IPS-18c (cell line): ENCODE measurements at regions not wholly inside any gene's neighbourhood (a gene's known extent, or its start where the extent isn't known, plus 50 kb on each side); places are given as distances from the start of the nearest gene placed in this dataset.
"Not testable (repeated sequence)": the region's sequence is repeated elsewhere in the genome, so short reads cannot be mapped to it uniquely, and the experiment has no call there.

Experiments
- H3K4me3 ChIP-seq: 2 replicates; pipeline ENCODE4 v1.7.0; 2013; ENCODE audit warnings: low read depth, mild to moderate bottlenecking, low read length, moderate library complexity; ENCODE audit not compliant: insufficient read depth
- H3K9me3 ChIP-seq: one replicate; pipeline ENCODE4 v1.6.1; 2013; ENCODE audit warnings: mild to moderate bottlenecking, low read length, moderate library complexity; ENCODE audit not compliant: control insufficient read depth, insufficient read depth

GRCh38 chr5:12730354-12730753 lies 826.1 kb upstream of the CTNND2 start:
- no peak overlapping the region for H3K4me3 ChIP-seq
- peaks cover 3% of the 10 kb centered on the region for H3K9me3 ChIP-seq

DNA sequence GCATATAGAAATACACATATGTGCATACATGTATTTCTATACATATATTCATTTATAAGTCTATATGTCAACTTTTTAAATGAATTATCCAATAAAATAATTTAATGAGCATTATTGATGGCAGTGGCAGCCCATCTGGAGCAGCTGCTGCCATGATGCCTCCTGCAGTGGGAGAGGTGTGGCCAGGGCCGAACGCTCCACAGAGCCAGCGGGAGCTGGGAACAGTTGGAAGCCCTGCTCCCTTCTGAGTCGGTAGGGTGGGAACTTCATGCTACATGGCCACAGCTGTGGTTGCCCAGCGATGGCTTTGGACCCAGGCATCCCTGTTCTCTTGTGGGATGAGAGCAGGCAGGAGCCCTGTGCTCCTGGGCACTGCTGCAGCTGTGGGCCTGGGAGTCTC lies 812.4 kb upstream of the CTNND2 start:
- Histone ChIP-seq H3K4me3 (no peak overlapping the region), H3K9me3 (no peaks in the 10 kb centered on the region)

DNA sequence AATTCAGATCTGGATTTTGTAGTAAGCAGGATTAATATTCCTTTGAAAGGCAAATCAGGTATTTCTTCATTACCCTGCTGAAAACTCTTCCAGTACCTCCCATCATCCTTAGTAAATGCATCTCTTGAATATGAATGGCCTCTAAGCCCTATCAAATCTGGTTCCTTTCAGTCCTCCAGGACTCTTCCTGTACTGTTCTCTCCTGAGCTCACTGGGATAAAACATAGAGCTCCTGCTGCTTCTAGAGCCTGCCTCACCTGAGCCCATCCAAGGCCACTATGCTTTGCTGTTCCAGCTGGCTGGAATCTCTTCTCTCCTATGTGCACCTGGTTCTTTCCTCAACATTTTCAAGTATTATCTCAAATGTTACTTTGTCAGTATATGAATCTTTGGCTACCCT lies 803.3 kb upstream of the CTNND2 start:
- Histone ChIP-seq H3K4me3 (no peak overlapping the region), H3K9me3 (no peaks in the 10 kb centered on the region)

- Histone ChIP-seq H3K4me3 (no peak overlapping the region), H3K9me3 (no peaks in the 10 kb centered on the region)
Observed at GRCh38 chr5:12704955-12705354, 800.7 kb upstream of the CTNND2 start.

- H3K4me3 ChIP-seq = no peak overlapping the region
- no peaks in the 10 kb centered on the region for H3K9me3 ChIP-seq
Observed at GRCh38 chr5:12703254-12703653, 799.0 kb upstream of the CTNND2 start.

DNA sequence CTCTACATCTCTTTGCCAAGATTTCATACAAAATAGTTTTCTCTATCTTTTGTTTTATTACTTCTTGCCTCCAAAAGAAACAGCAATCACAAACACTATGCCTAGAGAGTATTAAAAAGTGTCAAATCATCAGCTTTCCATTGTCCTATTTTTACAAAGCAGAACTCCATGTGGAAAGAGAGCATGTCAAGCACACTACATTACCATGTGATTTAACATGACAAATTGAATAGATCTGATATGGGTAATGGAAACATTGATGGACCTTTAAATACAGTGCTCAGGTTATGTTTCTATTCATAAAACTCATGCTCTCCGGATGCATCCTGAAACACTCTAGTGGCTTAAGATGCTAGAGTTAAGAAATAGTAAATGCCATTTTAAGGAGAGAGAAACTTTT lies 791.4 kb upstream of the CTNND2 start:
- Histone ChIP-seq H3K9me3 (no peaks in the 10 kb centered on the region), H3K4me3 (no peak overlapping the region)

DNA sequence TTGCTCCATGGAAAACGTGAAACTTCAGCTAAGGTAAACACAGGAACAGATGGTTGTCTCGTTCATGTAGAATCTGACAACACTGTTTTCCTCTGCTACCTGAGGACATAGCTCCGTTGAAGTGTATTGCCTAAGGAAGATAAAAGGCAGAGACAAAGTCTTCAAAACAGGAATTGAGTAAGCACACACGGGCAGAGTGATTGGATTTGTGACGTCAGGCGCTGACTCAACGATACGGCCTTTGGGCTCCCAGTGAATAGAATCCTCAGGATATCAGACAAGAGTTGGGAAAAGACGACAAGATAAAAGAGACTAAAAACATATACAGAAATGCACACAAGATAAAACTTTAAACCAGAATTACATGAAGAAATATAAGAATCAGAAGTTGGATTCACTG lies 787.1 kb upstream of the CTNND2 start:
- no peak overlapping the region for H3K4me3 ChIP-seq

GRCh38 chr5:12690361-12690760 lies 786.1 kb upstream of the CTNND2 start:
- Histone ChIP-seq H3K9me3 (no peaks in the 10 kb centered on the region), H3K4me3 (no peak overlapping the region)

More for the DNA sequence above, 787.1 kb upstream of the CTNND2 start:
- H3K9me3 ChIP-seq = no peaks in the 10 kb centered on the region

GRCh38 chr5:12683249-12683648 lies 779.0 kb upstream of the CTNND2 start:
- Histone ChIP-seq H3K9me3 (no peaks in the 10 kb centered on the region), H3K4me3 (no peak overlapping the region)

DNA sequence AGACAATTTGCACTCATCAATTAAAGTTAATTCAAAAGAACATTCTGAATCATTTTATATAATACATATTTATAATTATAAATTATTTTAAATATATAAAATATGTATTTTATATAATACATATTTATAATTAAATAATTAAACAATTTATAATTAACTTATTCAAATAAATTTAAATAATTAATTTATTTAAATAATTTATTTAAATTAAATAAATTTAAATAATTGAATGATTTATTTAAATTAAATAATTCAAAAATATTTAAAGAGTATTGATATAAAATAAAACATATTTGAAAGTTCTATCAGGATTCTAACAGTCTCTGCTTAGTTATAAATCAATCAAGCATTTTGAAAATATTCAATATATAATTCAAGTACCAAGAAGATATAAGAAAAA lies 775.5 kb upstream of the CTNND2 start:
- H3K4me3 ChIP-seq = no peak overlapping the region
- H3K9me3 ChIP-seq = no peaks in the 10 kb centered on the region

- Histone ChIP-seq H3K4me3 (no peak overlapping the region), H3K9me3 (no peaks in the 10 kb centered on the region)
Observed at GRCh38 chr5:12675959-12676358, 771.7 kb upstream of the CTNND2 start.

GRCh38 chr5:12672141-12672540 lies 767.9 kb upstream of the CTNND2 start:
- H3K4me3 ChIP-seq = no peak overlapping the region
- no peaks in the 10 kb centered on the region for H3K9me3 ChIP-seq

DNA sequence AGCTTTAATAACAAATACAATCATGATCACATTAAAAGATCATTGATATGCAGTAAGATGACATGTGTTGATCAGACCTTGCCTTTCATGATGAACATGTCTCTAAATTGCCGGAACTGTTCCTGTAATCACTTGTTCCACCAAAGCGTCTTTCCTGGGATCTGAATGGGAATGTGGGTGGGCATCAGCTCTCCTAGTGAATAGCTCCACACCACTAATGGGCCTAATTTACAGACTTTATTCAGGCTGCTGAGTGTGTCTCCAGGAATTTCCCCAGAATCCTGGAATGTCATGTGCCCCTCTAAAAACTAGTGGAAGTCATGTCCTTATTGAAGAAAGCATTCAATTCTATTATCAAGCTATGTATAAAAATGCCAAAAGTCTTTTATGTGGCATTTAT lies 765.1 kb upstream of the CTNND2 start:
- H3K4me3 ChIP-seq = no peak overlapping the region
- H3K9me3 ChIP-seq = no peaks in the 10 kb centered on the region

- H3K9me3 ChIP-seq = no peaks in the 10 kb centered on the region
- H3K4me3 ChIP-seq = no peak overlapping the region
Observed at GRCh38 chr5:12668564-12668963, 764.3 kb upstream of the CTNND2 start.

GRCh38 chr5:12667818-12668217 lies 763.6 kb upstream of the CTNND2 start:
- H3K4me3 ChIP-seq = peak overlapping the region; percentile 50; the same call in 1 of the 2 replicates
- not testable (repeated sequence) for H3K9me3 ChIP-seq

DNA sequence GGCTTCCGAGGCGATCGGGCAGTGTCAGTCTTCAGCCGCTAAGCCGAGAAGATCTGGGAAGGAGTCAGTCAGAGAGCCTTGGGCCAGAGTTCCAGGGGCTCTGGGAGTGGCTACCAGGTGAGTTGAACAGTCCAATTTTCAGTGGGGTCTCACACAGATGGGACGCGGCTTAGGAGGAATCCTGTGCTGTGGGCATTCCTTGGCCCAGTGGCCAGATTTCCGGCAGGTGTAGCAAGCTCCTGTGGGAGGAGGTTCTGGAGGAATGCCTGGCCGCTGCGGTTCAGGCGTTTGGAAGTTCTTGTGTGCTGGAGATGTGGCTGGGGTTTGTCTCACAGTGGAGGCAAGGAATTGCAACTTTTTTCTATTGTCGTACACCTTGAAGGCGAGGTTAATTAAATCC lies 761.5 kb upstream of the CTNND2 start:
- not testable (repeated sequence) for H3K9me3 ChIP-seq
- H3K4me3 ChIP-seq = peak overlapping the region; percentile 52

GRCh38 chr5:12662545-12663314 lies 758.5 kb upstream of the CTNND2 start:
- peak overlapping the region; percentile 50 for H3K4me3 ChIP-seq
- peaks cover 6% of the 10 kb centered on the region for H3K9me3 ChIP-seq

- Histone ChIP-seq H3K9me3 (peaks cover 6% of the 10 kb centered on the region), H3K4me3 (no peak overlapping the region)
Observed at GRCh38 chr5:12661617-12662370, 757.5 kb upstream of the CTNND2 start.
